ENCODE measurements at regions not wholly inside any gene's neighbourhood (a gene's known extent, or its start where the extent isn't known, plus 50 kb on each side); places are given as distances from the start of the nearest gene placed in this dataset.
"Not testable (repeated sequence)": the region's sequence is repeated elsewhere in the genome, so short reads cannot be mapped to it uniquely, and the experiment has no call there.

- DNase-seq (no peak), ATAC-seq (no peak)
- Mint-ChIP-seq H3K4me3 (no peak overlapping the region), H3K27me3 (no peaks in the 10 kb centered on the region), H3K9me3 (peaks cover 7 to 8% of the 10 kb centered on the region in 2 donors), H3K4me1 (no peaks in the 10 kb centered on the region), H3K27ac (no peak overlapping the region)
These were observed 175.7 kb upstream of the COL11A1 start for GRCh38 chr1:103283841-103284669.

DNA sequence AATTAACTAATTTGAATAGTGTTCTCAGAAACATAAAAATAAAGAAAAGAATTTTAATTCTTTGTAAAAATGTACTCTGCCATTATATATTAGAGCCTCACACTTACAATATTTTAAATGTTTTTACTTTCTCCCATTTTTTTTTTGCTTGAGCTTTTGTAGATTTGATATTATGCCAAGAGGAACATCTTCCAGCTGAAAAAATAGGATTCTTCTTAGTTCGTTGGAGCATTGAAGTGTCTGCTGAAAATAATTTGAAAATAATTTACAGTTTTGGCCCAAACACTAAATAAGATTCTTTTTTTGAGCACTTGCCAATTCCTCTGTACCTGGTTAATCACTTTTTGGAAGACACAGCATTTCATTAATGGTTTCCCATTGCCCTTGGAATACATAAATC is 175.0 kb upstream of the COL11A1 start:
- no peaks in the 10 kb centered on the region for H3K4me1 Mint-ChIP-seq
- no peak overlapping the region for H3K4me3 Mint-ChIP-seq
- DNase-seq (no peak), ATAC-seq (no peak)
- no peaks in the 10 kb centered on the region for H3K27me3 Mint-ChIP-seq
- no peak overlapping the region for H3K27ac Mint-ChIP-seq
- H3K9me3 Mint-ChIP-seq, result peaks cover 5 to 6% of the 10 kb centered on the region in 2 donors

DNA sequence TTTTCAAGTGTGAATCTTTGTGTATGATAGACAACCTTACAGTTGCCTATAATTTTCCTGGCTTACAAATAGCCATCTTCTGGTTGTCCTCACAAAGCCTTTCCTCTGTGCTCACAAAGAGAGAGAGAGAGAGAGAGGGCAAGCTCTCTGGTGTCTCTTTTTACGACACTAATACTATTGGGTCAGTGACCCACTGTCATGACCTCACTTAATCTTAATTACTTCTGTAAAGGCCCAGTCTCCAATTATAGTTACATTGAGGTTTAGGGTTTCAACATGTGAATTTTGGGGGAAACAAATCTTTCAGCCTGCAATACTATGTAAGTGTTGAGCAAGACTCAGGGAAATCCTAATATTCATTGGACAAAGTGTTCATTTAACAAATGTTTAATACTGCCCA is 167.4 kb upstream of the COL11A1 start:
- Mint-ChIP-seq H3K9me3 (peaks cover 0 to 6% of the 10 kb centered on the region in 2 donors), H3K27me3 (no peaks in the 10 kb centered on the region), H3K4me1 (no peaks in the 10 kb centered on the region), H3K4me3 (no peak overlapping the region), H3K27ac (no peak overlapping the region)
- DNase-seq (no peak), ATAC-seq (no peak)

DNA sequence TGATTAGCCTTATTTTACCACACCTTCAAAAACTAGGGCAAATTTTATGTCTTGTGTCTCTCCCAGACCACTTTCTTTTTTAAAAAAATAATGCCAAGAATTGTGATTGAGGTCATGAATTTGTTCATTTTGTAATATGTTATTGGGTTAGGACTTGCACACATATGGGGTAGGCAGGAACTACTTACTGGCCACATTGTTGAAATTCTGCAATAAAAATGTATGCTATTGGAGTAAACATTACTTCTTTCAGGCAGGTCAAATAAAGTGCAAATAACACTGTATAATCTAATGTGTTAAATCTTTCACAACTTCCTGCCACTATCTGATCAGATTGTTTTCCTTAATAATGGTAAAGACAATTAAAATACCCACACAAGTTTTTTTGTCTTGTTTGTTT is 166.6 kb upstream of the COL11A1 start:
- H3K4me3 Mint-ChIP-seq, result no peak overlapping the region
- ATAC-seq (no peak), DNase-seq (no peak)
- no peaks in the 10 kb centered on the region for H3K4me1 Mint-ChIP-seq
- peaks cover 0 to 8% of the 10 kb centered on the region in 2 donors for H3K9me3 Mint-ChIP-seq
- H3K27me3 Mint-ChIP-seq, result no peaks in the 10 kb centered on the region
- no peak overlapping the region for H3K27ac Mint-ChIP-seq

- H3K27me3 Mint-ChIP-seq, result no peaks in the 10 kb centered on the region
- ATAC-seq, result no peak
- no peaks in the 10 kb centered on the region for H3K4me1 Mint-ChIP-seq
- H3K4me3 Mint-ChIP-seq, result no peak overlapping the region
- no peak for DNase-seq
- H3K9me3 Mint-ChIP-seq, result peaks cover 0 to 12% of the 10 kb centered on the region in 2 donors
- H3K27ac Mint-ChIP-seq, result no peak overlapping the region
These were observed 164.8 kb upstream of the COL11A1 start for GRCh38 chr1:103273106-103273505.

DNA sequence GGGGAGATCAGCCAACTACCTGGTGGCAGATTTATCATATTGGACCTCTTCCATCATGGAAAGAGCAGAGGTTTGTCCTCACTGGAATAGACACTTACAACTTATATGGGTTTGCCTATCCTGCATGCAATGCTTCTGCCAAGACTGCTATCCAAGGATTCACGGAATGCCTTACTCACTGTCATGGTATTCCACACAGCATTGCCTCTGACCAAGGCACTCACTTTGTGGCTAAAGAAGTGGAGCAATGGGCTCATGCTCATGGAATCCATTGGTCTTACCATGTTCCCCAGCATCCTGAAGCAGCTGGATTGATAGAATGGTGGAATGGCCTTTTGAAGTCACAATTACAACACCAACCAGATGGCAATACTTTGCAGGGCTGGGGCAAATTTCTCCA is 163.1 kb upstream of the COL11A1 start:
- not testable (repeated sequence) for H3K4me3 Mint-ChIP-seq, H3K27ac Mint-ChIP-seq, H3K4me1 Mint-ChIP-seq, H3K27me3 Mint-ChIP-seq, DNase-seq, ATAC-seq
- peaks cover 0 to 16% of the 10 kb centered on the region in 2 donors for H3K9me3 Mint-ChIP-seq

- peaks cover 0 to 16% of the 10 kb centered on the region in 2 donors for H3K9me3 Mint-ChIP-seq
- no peaks in the 10 kb centered on the region for H3K27me3 Mint-ChIP-seq
- H3K4me1 Mint-ChIP-seq, result no peaks in the 10 kb centered on the region
- H3K27ac Mint-ChIP-seq, result no peak overlapping the region
- DNase-seq (no peak), ATAC-seq (no peak)
- no peak overlapping the region for H3K4me3 Mint-ChIP-seq
These were observed 159.6 kb upstream of the COL11A1 start for GRCh38 chr1:103267893-103268292.

DNA sequence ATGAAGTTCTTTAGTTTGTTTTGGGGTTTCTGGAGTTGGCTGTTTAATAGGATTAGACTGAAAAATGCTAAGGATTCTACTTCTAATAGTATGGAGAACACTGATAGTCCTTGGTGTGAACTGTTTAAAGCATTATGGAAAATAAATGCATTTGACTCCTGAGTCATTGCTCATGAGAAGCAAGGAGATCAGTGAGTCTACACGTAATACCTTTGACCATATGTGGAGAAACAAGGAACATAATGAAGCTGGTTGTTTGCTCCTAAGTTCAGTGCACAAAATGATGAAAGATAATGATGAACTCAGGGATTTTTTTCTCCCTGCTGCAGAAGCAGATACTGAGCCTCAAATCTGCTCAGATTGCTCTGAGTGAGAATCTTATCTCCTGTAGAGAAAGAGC is 158.9 kb upstream of the COL11A1 start:
- no peak for DNase-seq
- H3K9me3 Mint-ChIP-seq, result peaks cover 0 to 16% of the 10 kb centered on the region in 2 donors
- H3K4me1 Mint-ChIP-seq, result no peaks in the 10 kb centered on the region
- ATAC-seq, result no peak
- H3K27me3 Mint-ChIP-seq, result no peaks in the 10 kb centered on the region
- H3K27ac Mint-ChIP-seq, result no peak overlapping the region
- no peak overlapping the region for H3K4me3 Mint-ChIP-seq

- ATAC-seq (no peak), DNase-seq (no peak)
- Mint-ChIP-seq H3K4me1 (no peaks in the 10 kb centered on the region), H3K27me3 (no peaks in the 10 kb centered on the region), H3K9me3 (peaks cover 0 to 14% of the 10 kb centered on the region in 2 donors), H3K4me3 (no peak overlapping the region), H3K27ac (no peak overlapping the region)
These were observed 157.7 kb upstream of the COL11A1 start for GRCh38 chr1:103266036-103266435.

DNA sequence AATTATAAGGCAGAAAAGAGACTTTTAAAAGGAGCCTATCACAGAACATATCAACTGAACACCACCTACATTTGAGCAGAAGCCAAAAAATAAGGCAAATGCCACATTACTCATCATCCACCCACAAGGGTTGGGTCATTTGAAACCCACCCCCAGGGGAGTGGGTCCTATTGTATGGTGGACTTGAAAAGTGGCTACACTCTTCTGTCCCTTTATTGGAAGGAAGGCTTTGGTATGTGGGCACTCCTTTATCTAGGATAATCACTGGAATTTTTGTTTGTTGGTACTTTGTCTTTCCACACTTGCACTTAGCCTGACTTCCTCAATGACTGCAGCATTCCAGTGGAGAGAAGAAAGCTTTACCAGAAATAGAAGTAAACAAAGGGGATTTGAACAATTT is 157.2 kb upstream of the COL11A1 start:
- ATAC-seq, result no peak
- H3K4me1 Mint-ChIP-seq, result no peaks in the 10 kb centered on the region

DNA sequence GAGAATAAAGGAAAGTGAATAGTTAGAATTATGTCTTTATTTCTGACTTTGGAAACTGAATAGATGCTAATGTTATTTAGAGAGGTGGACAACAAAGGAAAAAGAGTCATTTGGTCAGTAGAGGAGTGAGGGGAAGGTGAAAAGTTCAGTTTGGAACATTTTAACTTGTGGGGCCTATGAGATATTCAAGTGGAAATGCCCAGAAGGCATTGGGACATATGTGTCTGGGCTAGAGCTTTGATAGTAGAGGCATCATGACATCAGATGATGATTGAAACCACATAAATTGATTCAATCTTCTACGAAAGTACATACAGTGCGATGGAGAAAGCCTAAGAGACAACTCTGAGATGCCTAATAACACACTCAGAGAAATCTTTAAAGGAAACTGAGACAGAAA is 151.7 kb upstream of the COL11A1 start:
- no peaks in the 10 kb centered on the region for H3K27me3 Mint-ChIP-seq

More for the DNA sequence above, 157.2 kb upstream of the COL11A1 start:
- Mint-ChIP-seq H3K27ac (no peak overlapping the region), H3K27me3 (no peaks in the 10 kb centered on the region), H3K9me3 (peaks cover 0 to 9% of the 10 kb centered on the region in 2 donors), H3K4me3 (no peak overlapping the region)
- no peak for DNase-seq

GRCh38 chr1:103256490-103256889 is 148.2 kb upstream of the COL11A1 start:
- Mint-ChIP-seq H3K4me3 (no peak overlapping the region), H3K4me1 (no peaks in the 10 kb centered on the region), H3K27me3 (no peaks in the 10 kb centered on the region), H3K27ac (no peak overlapping the region), H3K9me3 (peaks cover 0 to 8% of the 10 kb centered on the region in 2 donors)
- no peak for DNase-seq
- ATAC-seq, result no peak

More for the DNA sequence above, 151.7 kb upstream of the COL11A1 start:
- Mint-ChIP-seq H3K4me3 (no peak overlapping the region), H3K4me1 (no peaks in the 10 kb centered on the region), H3K27ac (no peak overlapping the region), H3K9me3 (peaks cover 0 to 4% of the 10 kb centered on the region in 2 donors)
- no peak for ATAC-seq
- DNase-seq, result no peak

DNA sequence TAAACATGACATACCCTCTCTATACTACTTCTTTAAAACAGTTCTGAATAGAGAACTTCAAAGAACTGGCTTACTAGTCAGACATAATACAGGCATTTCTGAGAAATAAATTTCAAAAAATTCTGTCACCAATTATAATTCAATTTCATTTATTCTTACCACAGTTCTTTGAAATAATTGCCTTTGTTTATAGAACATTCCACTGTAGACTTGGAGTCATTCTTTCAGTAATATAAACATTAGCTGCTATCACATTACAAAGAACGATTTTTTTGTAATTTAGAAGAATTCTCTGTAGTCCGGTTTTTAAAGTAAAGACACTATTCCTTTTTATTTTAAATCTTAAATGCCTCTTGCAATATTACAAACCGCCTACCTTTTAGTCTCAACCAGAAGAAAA is 146.4 kb upstream of the COL11A1 start:
- Mint-ChIP-seq H3K27ac (no peak overlapping the region), H3K4me3 (no peak overlapping the region), H3K27me3 (no peaks in the 10 kb centered on the region), H3K9me3 (peaks cover 0 to 8% of the 10 kb centered on the region in 2 donors), H3K4me1 (no peaks in the 10 kb centered on the region)
- ATAC-seq (no peak), DNase-seq (no peak)

- ATAC-seq (no peak), DNase-seq (no peak)
- Mint-ChIP-seq H3K4me1 (no peaks in the 10 kb centered on the region), H3K9me3 (peaks cover 0 to 4% of the 10 kb centered on the region in 2 donors), H3K4me3 (no peak overlapping the region), H3K27ac (no peak overlapping the region), H3K27me3 (no peaks in the 10 kb centered on the region)
These were observed 142.1 kb upstream of the COL11A1 start for GRCh38 chr1:103250441-103250861.

GRCh38 chr1:103248417-103249102 is 140.2 kb upstream of the COL11A1 start:
- ATAC-seq (no peak), DNase-seq (no peak)
- no peak overlapping the region for H3K4me3 Mint-ChIP-seq
- H3K27ac Mint-ChIP-seq, result no peak overlapping the region
- no peaks in the 10 kb centered on the region for H3K4me1 Mint-ChIP-seq
- H3K9me3 Mint-ChIP-seq, result peaks cover 0 to 4% of the 10 kb centered on the region in 2 donors
- no peaks in the 10 kb centered on the region for H3K27me3 Mint-ChIP-seq

DNA sequence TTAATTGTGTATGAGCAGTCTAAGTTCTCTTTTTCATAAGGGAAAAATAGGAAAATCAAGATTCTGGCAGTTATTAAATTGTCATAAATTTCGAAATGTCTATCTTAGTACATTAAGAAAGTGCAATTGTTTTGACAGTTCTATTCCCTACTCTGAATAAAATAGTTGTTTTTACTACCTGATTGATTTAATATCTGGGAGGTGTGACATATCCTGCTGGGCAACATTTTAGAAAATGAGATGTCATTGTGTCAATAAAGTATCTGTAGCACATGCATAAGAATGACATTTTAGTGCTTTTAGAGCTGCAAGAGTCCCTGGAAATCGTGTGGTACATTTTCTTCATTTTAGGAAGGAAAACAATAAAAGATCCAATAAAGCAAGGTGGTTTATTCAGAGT is 139.2 kb upstream of the COL11A1 start:
- Mint-ChIP-seq H3K4me1 (no peaks in the 10 kb centered on the region), H3K27ac (no peak overlapping the region), H3K9me3 (peaks cover 0 to 4% of the 10 kb centered on the region in 2 donors), H3K27me3 (no peaks in the 10 kb centered on the region), H3K4me3 (no peak overlapping the region)
- DNase-seq (no peak), ATAC-seq (no peak)

Data from stimulated activated naive CD8-positive, alpha-beta T cell treated with anti-CD3 and anti-CD28 coated beads, Interleukin-15, amount 100 ng/mL, for 72 hours (primary cell).